Suprapubic skin (tissue), 4 donors: ENCODE measurements at regions not wholly inside any gene's neighbourhood (a gene's known extent, or its start where the extent isn't known, plus 50 kb on each side); places are given as distances from the start of the nearest gene placed in this dataset.

Experiments
- POLR2A ChIP-seq, 2 donors: fragments of 450-650 bp; IDR thresholded peaks; one replicate each; pipeline ENCODE4 v1.6.1; 2017; ENCODE audit warnings: antibody characterized with exemption in 2 of 2, mild to moderate bottlenecking in 2 of 2, moderate library complexity in 2 of 2
- POLR2AphosphoS5 ChIP-seq, 3 donors: sonication (generic); formaldehyde crosslinking; IDR thresholded peaks; one replicate each; pipeline ENCODE4 v1.6.1; 2017; ENCODE audit warnings: antibody characterized with exemption in 3 of 3
- TF ChIP-seq, protein P1 (sequence below), 2 donors: fragments of 200-600 bp in 1 of 2; fragments of 450-650 bp in 1 of 2; sonication (generic) in 1 of 2; IDR thresholded peaks; one replicate each; pipeline ENCODE4 v1.5.1; 2016 to 2019; ENCODE audit warnings: antibody characterized with exemption in 2 of 2, mild to moderate bottlenecking in 1 of 2, moderate library complexity in 1 of 2

DNA sequence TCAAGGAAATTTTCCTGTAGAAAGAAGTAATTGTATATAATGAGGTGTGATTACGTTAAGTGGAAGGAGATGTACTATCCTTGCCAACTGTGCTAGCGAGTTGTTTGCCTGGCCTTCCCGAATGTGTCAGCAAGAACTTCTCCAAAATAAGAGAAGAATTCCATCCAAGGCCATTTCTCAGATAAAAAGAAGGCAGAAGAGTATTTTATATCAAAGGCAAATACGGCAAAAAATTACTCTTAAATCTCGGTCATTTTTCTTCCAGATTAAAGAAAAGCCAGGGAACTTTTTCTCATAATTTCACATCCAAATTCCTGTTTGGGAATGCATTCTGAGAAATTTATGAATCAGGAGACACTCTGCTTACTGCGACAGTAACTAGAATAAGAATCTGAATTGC, 290.6 kb downstream of the CBLN4 start:
- TF ChIP-seq, protein P1, sequence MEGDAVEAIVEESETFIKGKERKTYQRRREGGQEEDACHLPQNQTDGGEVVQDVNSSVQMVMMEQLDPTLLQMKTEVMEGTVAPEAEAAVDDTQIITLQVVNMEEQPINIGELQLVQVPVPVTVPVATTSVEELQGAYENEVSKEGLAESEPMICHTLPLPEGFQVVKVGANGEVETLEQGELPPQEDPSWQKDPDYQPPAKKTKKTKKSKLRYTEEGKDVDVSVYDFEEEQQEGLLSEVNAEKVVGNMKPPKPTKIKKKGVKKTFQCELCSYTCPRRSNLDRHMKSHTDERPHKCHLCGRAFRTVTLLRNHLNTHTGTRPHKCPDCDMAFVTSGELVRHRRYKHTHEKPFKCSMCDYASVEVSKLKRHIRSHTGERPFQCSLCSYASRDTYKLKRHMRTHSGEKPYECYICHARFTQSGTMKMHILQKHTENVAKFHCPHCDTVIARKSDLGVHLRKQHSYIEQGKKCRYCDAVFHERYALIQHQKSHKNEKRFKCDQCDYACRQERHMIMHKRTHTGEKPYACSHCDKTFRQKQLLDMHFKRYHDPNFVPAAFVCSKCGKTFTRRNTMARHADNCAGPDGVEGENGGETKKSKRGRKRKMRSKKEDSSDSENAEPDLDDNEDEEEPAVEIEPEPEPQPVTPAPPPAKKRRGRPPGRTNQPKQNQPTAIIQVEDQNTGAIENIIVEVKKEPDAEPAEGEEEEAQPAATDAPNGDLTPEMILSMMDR (IDR thresholded peaks at IDR 0.05), result no peak
- TF ChIP-seq POLR2A (IDR thresholded peaks at IDR 0.05), result no peak
- TF ChIP-seq POLR2AphosphoS5 (IDR thresholded peaks at IDR 0.05), result no peak
